SK-N-SH (cell line): ENCODE measurements at regions not wholly inside any gene's neighbourhood (a gene's known extent, or its start where the extent isn't known, plus 50 kb on each side); places are given as distances from the start of the nearest gene placed in this dataset.

Experiments
- CHD2 ChIP-seq: fragments of 150-350 bp; IDR thresholded peaks from 2 replicates; pipeline ENCODE4 v1.6.1; 2018; ENCODE audit warnings: low read length; ENCODE audit not compliant: partially characterized antibody
- ELF1 ChIP-seq: IDR thresholded peaks from 2 replicates; pipeline ENCODE4 v1.4.0; 2012
- FOXM1 ChIP-seq: IDR thresholded peaks from 2 replicates; pipeline ENCODE4 v1.4.0; 2012; ENCODE audit warnings: low read depth, mild to moderate bottlenecking
- MEF2A ChIP-seq: IDR thresholded peaks from 2 replicates; pipeline ENCODE4 v1.4.0; 2012; ENCODE audit warnings: low read depth, borderline replicate concordance
- MXI1 ChIP-seq: IDR thresholded peaks from 2 replicates; pipeline ENCODE4 v1.6.1; 2012; ENCODE audit warnings: mild to moderate bottlenecking, low read depth, low read length, improper control_type of control experiment
- NRF1 ChIP-seq: IDR thresholded peaks from 2 replicates; pipeline ENCODE4 v1.6.1; 2012; ENCODE audit warnings: low read depth, mild to moderate bottlenecking, low read length
- TEAD4 ChIP-seq: IDR thresholded peaks from 2 replicates; pipeline ENCODE4 v1.4.0; 2012; ENCODE audit warnings: mild to moderate bottlenecking, borderline replicate concordance; ENCODE audit not compliant: insufficient read depth
- USF2 ChIP-seq: fragments of 150-350 bp; IDR thresholded peaks from 2 replicates; pipeline ENCODE4 v1.6.1; 2017; ENCODE audit warnings: antibody characterized with exemption, low read length, low read depth, borderline replicate concordance
- small RNA-seq, 7 experiments: library from RNA; depleted of rRNA; stranded (forward); fragments of <200 nt; gene quantifications; one replicate each; pipeline ENCODE3, GENCODE V24; 2012

- TF ChIP-seq FOXM1 (no peak), MXI1 (no peak), MEF2A (no peak), TEAD4 (no peak), ELF1 (no peak), USF2 (no peak), CHD2 (no peak), NRF1 (no peak)
Measured at GRCh38 chrX:146278381-146278780, 460.8 kb downstream of the SLITRK2 start (continued).

Small RNAs in the stretch of these regions (small RNA-seq; reads per million reads assigned to genes)
- gene MIR888 (0 to 1.1 (median 0) reads per million in 7 experiments), gene MIR890 (0 to 0.86 (median 0) reads per million in 7 experiments), gene MIR891A (0 reads per million in 7 experiments), gene MIR891B (0 reads per million in 7 experiments), gene MIR892A (0 reads per million in 7 experiments), gene MIR892B (0 reads per million in 7 experiments), gene MIR892C (0 reads per million in 7 experiments)
